ENCODE measurements at regions not wholly inside any gene's neighbourhood (a gene's known extent, or its start where the extent isn't known, plus 50 kb on each side); places are given as distances from the start of the nearest gene placed in this dataset.
A peak's percentile ranks its signal among the peaks of the same experiment; 100 is the strongest.
"Not testable (repeated sequence)": the region's sequence is repeated elsewhere in the genome, so short reads cannot be mapped to it uniquely, and the experiment has no call there.

DNA sequence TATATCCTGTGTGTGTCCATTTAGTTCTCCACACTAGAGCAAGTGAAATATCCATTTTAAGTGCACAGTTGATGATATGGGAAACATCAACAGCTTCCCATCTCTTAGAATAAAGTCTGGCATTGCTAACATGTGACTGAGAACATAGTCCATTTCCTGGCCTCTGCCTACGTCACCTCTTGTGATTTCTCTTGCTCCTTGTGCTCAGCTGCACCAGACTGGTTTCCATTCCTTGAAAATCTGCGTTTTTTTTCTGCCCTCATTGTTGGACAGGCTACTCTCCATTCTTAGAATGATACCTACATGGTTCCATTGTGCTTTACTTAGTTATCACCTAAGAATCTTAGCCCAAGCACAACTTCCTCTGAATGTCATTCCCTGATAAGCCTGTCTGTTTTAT is 851.2 kb upstream of the ID2 start:
- no peak for DNase-seq

DNA sequence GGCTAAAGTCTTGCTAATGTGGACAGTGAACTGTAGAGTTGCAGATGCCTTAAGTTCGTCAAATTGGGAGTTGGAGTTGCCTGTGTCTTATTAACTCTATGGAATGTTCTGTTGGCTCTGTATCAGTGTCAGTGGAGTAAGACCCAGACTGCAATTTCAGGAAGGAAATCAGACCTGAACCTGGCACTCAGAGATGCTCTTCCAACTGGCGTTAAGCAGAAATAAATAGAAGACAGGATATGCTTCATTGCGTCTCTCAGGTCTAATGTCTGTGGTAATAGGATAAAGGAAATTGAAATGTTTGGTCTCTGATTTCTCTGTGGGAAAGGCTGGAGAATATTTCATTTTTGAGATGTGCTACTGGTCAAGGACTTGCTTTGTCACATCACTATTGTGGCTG is 846.7 kb upstream of the ID2 start:
- DNase-seq = no peak

DNA sequence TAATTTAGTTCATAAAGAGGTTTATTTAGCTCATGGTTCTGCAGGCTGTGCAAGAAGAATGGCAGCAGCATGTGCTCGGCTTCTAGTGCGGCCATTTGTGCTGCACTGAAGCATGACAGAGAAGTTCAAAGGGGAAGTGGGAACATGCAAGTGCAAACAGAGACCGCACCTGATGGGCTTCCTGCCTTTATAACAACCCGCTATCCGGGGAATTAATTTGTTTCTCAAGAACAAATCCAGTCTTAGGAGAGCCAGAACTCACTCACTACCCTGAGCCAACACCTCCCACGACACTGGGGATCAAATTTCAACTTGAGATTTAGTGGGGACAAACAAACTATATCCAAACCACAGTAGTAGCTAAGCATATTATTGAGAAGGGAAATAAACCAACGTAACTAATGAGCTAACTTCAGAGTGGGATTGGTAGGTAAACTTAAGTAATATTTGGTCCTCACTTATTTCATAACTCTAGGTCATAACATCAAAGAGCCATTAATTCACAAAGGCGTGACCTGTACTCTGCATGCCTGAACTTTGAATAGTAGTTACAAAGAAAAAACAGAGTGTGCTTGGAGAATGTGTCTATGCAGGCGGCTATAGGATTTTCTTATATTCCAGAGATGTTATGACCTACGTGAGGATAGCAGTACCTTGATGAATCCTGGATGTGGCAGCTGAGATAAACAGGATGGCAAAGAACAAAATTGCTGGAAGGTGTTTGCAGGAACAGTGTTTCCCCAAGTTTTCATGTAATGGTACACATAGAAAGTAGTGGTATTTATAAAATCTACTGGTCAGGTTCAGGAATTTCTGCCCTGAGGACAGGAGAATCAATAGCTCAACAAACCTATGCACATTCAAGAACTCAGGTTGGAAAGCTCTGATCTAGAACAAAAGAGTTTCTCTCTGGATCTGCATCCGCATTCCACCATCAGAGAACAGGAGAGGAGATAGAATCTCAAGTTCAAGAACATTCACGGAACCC is 845.9 kb upstream of the ID2 start:
- no peak for DNase-seq

DNA sequence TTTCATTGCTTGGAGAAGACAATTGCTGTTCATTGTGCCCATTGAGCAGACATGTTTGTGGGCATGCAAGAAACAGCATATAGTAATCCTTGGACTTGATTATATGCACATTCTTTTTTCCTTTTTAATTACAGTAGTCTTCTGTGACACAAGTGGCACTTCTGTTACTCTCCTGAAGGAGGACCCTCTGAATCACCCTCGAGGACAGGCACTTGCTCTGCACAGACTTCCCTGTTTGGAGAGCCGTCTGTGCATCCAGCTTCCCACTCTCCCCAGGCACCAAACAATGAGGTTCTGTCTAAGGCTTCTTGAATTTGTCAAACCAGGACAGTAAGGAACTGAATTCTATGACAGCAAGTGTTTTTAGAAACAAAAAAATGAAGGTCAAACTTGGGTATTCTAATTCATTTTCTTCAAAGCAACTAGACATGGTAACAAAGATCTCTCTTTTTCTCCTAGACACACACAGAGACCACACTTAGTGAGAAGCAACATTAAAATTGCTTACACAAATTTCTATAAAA is 844.6 kb upstream of the ID2 start:
- DNase-seq = no peak

DNA sequence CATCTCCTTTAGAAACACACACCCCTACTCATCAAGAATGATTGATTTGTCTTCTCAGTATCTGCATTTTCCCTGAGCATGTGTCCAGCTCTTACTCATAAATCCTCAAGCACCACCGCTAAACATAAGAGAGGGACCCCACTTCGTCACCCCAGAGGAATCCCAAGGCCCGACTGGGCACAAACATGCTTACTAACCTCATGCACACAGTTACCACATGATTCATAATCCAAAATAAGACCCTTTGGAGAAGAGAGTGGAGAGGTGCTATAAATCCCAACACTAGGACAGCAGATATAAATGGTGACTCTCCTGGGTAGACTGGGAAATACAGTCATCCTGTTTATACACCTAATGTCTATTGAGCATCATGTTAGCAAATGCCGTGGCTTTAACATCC is 843.2 kb upstream of the ID2 start:
- no peak for DNase-seq

DNA sequence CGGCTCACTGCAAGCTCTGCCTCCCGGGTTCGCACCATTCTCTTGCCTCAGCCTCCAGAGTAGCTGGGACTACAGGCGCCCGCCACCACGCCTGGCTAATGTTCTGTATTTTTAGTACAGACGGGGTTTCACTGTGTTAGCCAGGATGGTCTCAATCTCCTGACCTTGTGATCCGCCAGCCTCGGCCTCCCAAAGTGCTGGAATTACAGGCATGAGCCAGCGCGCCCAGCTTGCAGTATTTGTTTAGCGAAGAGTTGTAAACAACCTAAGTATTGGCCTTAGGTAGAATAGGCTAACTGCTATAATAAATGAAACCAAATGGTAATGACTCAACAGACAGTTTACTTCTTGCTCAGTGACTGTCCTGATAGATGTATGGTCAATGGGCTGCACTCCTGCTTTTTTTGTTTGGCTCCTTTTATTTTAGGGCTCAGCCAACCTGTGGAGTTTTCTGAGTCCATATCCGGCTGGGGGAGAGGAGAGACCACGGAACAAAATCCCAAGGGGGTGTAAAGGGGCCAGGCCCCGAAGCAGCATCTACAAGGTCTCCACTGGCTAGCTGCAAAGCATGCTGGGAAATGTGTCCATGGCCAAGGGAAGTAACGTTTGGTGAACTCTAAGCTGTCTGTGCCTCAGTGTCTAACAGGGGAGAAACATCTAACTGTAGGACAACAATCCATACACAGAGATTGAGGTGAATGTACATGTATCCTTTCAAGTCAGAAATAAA is 841.0 kb upstream of the ID2 start:
- DNase-seq = no peak

DNA sequence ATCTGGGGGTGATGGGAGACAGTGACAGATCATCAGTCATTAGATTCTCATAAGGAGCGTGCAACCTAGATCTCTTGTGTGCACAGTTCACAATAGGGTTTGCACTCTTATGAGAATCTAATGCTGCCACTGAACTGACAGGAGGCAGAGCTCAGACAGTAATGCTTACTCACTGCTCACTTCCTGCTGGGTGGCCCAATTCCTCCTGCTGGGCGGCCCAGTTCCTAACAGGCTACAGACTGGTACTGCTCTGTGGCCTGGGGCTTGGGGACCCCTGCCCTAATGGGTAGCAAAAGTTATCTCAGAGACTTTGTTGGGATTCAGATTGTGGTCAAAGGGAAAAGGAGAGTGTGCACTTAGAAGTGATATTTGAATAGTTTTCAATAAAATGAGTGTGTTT is 840.1 kb upstream of the ID2 start:
- DNase-seq = no peak

DNA sequence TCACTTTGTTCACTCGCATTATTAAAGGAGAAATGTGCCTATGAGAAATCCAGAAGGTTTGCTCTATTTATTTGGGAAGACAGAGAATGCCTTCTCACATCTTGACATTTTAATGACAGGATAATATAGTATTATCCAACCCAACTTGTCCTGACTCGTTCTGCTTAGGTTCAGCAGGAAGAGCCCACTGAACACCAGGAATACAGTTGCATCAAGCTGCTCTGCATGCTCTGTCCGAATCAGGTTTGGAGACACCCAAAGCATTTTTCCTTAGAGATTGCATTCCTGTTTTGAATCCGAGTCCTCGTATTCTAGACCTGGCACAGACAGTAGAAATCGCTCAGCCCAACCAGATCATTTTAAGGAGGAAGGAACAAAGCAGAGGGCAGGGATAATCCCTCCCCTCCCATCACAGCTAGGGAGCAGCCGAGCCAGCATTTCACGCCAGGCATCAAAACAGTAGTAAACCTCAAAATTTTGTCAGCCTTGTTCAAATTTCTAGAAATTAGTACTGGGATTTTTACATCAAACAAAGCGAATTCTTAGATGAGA is 837.4 kb upstream of the ID2 start:
- no peak for DNase-seq

DNA sequence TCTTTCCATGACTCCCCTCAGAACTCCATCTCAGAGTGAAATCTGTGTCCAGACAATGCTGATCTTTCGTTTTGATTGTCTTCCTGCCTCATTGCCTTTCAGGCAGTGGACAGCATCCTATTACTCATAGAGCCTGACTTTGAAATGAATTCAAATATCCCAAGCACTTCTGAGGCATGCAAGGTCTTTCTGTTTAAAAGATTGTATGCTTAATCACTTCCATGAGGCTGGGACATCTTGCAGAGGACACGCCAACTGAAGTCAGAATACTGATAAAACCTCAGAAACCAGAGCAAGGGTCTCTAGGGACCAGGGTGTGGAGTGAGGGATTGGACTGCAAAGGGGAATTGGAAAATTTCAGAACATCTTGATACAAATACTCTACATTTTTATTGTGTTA is 836.5 kb upstream of the ID2 start:
- peak; percentile 45 for DNase-seq

DNA sequence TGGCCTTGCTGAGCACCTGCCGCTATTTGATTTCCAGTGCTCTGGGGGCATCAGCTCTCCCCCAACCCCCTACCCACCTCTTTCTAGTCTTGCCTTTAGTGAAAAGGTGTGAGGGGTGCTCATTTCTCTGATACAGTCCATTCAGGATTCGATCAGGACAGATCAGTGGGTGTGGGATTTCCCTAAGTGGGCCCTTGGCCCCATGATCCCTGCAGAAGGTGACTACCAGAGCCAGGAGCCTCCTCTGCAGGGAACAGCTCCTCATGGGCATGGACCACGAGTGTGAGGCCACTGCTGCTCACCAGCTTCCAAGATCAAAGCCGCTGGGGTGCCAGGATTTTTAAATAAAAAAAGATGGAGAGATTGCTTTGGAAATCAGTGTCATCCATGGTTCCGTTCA is 835.2 kb upstream of the ID2 start:
- DNase-seq = no peak

DNA sequence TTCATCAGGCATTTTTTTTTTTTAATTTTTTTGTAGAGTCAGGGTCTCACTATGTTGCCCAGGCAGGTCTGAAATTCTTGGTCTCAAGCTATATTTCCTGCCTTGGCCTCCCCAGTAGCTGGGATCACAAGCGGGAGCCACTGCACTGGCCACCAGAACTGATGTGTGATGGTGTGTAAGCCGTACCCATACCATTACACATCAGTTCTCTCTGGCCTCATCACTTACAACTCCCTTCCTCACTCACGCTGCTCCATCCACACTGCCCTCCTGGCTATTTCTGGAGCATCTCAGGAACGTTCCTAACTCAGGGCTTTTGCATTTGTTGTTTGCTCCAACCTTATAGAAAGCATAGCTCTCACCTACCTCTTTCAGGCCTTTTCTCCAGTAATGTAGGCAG is 834.5 kb upstream of the ID2 start:
- DNase-seq = no peak

DNA sequence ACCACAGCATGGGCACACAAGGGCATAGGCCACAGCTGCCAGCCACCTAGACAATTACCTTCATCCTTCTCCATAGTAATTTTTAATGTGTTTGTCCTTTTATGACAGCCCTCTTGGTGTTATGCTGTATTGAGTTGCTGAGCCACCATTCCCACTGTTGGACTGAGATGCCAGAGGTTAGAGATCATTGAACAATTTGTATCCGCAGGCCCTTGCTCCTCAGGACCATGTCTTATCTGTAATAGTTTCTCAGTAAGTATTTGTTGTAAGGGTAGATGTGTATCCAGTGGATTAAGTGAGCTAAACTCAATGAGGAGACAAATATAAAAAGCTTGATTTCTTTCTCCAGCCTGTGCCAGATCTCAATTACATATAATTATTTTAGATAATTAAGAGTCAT is 832.8 kb upstream of the ID2 start:
- no peak for DNase-seq

DNA sequence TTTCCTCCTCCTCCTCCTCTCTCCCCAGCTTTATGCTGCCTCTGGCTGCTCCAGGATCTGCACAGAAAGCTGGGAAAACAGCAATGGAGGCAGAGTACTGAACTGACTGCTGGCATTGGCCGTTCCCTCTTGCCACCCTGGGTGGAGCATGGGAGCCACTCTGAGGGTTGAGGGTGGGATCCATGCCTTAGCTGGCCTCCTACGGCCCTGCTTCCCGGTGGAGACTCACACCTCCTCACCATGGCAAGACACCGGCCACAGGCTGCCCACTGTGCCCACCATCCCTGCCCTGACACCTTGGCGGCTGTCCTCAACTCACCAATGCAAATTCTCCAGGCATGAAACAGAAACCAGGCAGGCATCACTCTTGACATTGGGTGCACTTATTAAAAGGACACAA is 832.3 kb upstream of the ID2 start:
- DNase-seq = no peak

DNA sequence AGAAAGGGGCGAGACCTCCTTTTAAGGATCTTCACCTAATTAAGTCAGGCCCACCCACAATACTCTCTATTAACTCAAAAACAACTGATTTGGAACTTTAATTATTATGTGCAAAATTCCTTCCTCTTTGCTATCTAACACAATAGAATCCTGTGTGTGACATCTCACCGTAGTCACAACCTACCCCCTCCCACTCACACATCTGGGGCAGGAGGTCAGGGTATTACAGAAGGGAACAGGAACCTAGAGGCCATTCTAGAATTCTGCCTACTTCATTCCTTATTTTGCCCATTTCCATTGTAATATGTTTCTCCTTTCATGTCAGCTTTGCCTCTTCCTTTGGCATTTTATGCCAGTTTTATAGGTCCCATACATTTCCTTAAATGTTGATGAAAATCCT is 829.3 kb upstream of the ID2 start:
- no peak for DNase-seq

DNA sequence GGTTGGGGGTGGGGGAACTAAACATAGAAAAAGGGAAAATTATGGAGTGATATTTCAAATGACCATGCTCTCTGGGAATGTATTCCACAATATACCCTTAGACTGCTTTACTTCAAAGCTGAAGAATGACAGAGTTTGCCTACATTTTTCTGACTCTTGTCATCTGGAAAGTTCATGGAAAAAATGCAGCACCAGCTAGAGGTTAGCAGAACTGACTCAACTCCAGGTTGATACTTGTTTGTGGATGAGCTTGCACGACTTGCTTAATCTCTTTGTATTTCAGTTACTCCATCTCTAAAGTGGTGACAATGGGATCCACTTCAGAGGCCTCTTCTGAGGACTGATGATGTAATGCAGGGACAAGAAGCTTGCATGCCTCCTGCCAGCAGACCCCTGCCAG is 824.0 kb upstream of the ID2 start:
- DNase-seq = no peak

DNA sequence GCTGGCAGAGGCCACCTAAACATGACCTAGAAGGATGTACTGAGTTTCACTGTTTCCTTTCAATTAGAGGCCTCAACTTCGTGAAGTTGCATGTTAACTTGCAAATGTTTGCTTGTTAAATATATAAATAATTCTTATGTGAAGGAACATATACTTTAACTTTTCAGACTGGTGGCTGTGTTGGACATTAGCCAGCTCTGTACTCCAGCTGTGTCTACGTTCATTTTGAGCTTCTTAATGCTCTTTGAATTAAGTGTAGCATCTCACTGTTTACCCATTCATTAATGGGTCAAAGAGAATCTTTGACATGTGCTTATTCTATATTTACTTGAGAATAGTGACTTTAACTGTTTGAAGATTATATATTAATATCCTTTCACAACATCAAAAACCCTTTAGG is 823.2 kb upstream of the ID2 start:
- DNase-seq = no peak

DNA sequence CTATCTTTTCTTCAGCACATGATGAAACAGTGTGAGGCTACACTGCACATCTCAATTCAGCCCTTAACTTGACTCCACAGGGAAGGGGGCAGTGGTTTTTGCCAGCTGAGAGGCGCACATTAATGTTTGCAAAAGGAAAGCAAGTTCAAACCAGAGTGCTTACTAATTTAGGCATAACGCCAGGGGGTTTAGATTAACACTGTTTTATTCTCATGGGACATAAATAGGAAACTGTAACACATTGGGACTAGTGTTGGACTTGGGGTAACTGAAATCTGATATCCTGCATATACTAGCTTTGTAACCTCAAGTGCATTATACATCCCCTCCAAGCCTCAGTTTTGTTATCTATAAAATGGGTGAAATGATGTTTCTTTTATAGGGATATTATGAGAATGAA is 821.2 kb upstream of the ID2 start:
- DNase-seq = no peak

DNA sequence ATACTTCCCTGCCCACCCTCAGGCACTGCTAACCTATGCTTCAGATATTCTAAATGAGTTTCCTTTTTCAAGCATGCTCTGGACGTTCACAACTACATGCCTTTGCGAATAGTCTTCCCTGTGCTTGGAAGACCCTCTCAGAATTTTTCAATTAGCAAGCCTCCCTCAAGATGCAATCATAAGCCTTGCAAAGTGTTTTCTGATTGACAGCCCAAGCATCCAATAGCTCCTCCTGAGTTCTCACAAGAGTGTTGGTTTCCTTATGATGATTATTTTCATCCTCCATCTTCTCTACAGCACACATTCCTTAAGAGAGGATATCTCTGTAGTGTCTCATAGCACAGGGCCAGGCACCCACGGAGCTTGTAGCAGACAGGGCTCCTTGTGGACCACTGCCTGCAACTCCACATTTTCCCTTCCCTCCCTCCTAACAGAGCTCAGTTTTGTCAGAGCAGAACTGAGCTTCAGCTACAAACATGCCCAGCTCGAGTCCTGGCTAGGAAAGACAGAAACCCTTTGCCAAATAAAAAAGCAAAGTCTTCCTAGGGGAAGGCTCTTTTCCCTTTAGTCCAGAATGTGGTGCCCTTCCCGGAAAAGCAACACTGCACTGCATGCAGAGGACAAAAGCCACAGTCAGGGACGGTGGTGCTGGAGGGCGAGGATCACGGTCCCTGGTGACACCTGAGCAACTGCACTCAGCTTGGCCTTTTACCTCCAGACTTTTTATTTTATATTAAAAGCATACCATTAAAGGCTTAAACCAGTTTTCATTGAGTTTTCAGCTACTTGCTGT is 819.8 kb upstream of the ID2 start:
- no peak for DNase-seq

DNA sequence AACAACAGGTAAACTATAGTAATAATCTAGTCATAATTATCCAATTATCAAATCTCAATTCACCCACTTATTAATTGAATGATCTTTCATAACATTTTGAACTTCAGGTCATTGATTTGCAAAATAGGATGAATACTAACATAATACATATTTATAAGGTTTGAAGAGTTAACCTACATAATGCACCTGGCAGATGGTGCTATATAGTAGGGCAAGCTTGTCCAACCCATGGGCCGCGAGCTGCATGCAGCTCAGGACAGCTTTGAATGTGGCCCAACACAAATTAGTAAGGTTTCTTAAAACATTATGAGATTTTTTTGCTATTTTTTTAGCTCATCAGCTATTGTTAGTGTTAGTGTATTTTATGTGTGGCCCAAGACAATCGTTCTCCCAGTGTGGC is 815.8 kb upstream of the ID2 start:
- DNase-seq = no peak

DNA sequence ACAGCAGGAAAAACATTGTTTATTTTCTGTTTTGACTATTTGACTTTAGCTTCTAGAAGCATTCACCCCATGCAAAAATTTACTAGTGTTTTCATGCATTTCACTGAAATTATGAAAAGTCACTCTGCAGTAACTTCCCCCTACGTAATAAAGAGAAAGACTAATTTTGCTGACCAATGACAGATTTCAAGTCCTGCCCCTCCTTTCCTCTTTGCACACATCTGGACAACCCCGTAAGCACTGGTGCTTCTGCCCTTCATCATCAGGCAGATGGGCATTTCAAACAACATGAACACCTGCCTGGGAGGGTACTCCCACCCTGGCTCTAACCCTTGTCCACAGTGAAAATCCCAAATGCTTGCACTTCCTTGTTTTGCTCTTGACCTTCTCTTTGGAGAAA is 815.0 kb upstream of the ID2 start:
- no peak for DNase-seq

DNA sequence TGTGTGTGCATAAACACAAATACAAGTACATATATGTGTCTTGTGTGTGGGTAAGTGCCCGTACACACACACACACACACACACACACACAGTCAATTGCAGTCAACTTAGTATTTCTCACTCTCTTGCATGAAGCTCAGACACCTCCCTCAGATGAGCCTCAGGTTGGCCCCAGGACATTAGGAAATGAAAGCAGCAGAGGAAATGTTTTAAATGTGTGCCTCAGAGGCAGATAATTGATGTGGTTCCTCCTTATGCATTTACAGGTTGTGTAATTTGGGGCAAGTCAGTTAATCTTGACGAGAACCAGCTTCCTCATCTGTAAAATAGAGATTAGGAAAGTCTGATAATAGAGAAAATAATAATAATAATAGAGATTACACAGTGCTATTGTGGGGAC is 814.0 kb upstream of the ID2 start:
- DNase-seq = no peak

DNA sequence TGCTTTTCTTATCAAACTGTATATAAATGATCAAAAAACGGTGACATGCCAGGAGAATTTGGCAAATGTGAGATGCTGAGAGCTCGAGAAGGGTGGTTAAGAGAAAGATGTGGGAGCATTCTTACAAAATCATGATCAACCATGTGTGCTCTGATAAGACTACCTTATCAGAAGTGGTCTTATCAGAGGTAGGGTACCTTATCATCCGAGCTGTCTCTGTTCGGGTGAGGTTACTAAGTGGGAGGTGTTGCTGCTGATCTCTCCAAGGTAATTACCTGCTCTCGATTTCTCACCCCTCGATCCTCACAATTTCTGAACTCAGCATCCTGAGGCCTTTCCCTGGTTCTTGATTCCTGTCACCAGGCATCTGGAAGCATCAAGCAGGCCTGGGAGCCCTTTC is 813.0 kb upstream of the ID2 start:
- no peak for DNase-seq

DNA sequence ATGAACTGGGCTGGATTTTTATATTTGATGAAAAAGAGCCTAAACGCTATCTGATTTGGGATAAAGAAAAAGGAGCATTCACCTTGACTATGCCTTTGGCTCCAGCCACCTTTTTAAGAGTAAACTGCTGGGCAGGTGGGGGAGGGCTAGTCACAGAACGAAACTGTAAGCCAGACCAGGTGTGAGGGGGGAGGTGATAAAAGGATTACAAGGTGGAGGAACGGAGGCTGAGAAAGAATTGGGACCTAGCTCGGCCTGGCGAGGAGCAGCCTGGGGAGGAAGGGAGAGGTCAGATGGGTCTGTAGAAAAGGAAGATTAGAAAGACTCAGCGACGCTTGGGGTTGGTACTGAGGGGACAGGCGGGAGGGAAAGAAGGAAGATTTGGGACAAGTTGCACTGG is 805.4 kb upstream of the ID2 start:
- DNase-seq = not testable (repeated sequence)
